GM18507 (cell line): ENCODE measurements at regions not wholly inside any gene's neighbourhood (a gene's known extent, or its start where the extent isn't known, plus 50 kb on each side); places are given as distances from the start of the nearest gene placed in this dataset.

Experiments
- DNase-seq: peaks from one replicate; pipeline ENCODE4 v3.0.0; 2011; ENCODE audit warnings: low read depth; ENCODE audit not compliant: insufficient read length; ENCODE audit errors: extremely low spot score
- FAIRE-seq: peaks from 2 replicates; lab custom pipeline; 2011; peaks lifted over from hg19 to GRCh38; lab: Jason Lieb, UNC

DNA sequence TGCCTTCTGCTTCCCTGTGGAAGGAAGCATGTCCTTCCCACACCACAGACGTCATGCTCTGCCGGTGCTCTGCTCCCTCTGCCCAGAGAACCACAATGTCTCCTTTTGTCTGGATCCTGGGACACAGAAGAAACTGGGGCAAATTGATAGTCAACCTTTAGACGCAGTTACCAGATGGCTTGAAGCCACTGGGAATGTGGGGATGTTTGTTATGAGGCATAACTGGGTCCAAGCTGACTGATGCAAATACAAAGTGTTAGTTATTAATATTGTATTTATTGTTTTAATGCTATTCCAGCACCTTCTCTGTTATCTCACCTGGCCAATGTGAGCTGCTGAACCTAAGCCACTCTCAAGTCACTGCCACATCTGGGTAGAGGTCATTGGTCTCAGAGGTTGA is 322.2 kb downstream of the SHANK2 start:
- DNase-seq (no peak), FAIRE-seq (no peak)

DNA sequence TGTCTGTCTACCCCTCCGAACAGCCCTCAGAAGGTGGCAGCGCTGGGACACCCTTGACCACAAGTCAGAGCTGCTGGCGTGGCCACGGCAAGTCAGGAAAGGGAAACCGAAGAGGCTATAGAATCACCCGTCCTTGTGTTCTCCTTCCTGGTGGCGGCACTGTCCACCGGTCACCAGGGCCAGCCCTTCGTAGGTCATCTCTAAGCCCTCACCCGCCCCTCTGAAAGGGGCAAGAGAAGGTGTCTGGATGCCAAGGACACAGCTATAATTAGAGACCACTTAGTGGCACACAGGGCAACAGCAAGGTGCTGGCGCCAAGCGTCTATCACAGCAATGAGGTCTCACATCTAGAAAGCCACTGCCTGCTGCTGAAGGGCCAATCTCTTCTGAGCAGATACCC is 320.9 kb downstream of the SHANK2 start:
- FAIRE-seq (no peak), DNase-seq (no peak)

DNA sequence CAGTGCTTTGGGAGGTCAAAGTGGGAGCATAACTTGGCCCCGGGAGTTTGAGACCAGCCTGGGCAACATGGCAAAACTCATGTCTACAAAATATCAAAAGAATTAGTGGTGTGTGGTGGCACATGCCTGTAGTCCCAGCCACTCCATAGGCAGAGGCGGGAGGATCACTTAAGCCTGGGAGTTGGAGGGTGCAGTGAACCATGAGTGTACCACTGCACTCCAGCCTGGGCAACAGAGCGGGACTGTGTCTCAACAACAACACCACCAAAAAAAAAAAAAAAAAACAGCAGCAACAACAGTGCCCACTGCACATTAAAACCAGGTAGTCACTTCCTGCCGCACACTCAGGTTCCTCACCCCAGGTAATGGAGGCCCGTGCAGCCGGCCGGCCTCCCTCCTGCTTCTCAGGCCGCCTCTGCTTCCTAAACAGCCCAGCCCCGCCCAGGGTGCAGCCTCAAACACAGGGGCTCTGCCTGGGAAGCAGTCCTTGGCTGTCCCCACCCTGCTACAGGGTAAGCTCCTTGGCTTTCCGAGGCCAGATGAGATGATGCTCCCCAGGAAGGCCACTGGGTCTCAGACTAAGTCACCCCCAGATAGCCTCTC is 318.3 kb downstream of the SHANK2 start:
- DNase-seq (no peak), FAIRE-seq (no peak)

DNA sequence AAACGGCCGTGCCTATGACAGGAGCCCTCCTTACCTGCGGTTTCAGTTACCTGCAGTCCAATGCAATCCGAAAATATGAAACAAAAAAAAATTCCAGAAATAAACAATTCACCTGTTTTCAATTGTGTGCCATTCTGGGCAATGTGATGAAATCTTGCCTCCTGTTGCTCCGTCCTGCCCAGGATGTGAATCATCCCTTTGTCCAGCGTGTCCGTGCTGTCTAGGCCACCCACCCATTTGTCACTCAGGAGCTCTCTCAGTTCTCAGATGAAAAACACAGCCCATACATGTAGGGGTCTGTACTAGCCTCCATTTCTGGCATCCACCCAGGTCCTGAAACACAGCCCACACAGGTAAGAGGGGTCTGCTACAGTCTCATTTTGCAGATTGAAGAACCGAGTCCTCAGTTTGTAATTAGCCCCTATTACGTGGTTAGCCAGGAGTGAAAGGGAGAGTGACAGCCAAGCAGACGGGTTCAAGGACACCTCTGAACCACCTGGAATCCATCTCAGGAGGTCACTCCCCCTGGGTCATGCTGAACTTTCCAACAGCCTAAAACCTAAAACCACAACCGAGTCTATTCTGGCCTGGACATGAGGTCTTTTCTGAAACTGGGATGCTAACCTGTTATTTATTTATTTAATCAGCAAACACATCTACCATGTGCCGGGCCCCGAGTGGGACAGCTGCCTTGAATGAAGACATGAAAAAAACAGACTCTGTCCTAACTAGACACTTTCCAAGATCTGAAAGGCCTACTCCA is 317.2 kb downstream of the SHANK2 start:
- DNase-seq (no peak), FAIRE-seq (no peak)

DNA sequence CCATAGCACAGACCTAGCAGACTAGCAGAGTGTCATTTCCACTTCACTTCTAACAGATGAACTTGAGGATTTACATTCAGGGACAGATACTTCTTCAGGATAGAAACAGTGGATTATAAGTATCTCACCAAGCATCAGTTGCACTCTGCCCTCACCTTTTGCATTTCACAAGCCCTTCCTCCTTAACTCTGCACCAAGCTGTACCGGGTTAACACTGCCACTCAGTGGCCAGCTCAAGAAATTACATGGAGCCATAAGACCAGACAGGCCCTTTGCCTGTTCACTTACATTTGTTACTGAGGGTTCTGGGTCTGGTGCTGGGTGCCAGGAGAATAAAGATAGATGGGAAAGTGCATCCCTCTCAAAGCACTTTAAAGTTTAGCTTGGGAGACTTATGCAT is 309.8 kb downstream of the SHANK2 start:
- no peak for FAIRE-seq
- no peak for DNase-seq

DNA sequence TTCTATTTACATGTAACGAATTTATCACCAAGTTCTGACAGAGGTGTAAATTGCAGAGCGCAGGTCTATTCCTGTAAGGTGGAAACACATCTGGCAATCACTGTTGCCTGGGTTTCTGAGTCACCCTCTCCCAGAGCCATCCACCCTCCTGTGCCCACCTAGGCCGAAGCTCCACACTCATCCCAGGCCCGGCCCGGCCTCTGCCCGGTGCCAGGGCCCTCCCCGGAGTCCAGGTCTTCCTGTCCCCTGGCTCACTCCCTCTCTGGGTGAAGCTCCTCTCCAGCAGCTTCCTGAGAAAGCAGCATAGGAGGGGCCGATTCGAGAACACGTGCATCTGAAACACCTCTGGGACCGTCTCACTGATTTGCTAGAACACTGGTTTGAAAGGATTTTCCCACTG is 308.2 kb downstream of the SHANK2 start:
- DNase-seq (no peak), FAIRE-seq (no peak)

DNA sequence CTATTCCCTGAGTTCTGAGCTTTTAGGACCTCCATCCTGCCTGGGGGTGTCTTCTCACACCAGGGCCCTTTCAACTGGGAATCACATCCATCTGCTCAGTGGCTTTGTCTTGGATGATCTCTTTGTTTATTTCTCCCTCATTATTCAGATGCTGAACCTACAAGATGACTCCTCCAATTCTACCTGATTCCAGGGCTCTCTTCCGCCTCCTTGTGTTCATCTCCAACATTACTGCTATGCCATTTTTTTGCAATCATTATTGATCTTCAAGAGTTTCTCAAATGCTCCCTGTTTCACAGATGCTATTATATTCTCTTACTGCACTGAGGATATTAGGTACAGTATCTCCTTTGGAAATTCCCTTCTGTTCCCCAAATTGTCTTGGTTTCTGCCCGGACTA is 307.7 kb downstream of the SHANK2 start:
- DNase-seq (no peak), FAIRE-seq (no peak)

DNA sequence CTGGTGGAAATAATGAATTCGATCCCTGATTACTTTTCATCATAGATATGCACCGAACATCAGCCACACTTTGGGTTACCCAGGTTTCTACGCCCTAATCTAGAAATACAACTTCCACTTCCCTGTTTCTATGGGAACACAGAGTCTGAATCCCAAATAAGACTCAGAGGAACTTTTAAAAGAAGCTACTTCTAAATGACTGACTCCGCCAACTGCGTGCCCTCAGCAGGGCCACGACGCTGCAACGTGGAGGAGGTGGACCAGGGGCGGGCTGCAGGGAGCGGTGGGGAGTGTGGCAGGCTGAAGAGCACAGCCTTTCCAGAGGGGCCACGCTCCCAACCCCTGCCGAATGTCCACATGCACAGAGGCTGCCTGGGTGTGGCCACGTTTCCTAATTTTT is 304.0 kb downstream of the SHANK2 start:
- FAIRE-seq (no peak), DNase-seq (no peak)

DNA sequence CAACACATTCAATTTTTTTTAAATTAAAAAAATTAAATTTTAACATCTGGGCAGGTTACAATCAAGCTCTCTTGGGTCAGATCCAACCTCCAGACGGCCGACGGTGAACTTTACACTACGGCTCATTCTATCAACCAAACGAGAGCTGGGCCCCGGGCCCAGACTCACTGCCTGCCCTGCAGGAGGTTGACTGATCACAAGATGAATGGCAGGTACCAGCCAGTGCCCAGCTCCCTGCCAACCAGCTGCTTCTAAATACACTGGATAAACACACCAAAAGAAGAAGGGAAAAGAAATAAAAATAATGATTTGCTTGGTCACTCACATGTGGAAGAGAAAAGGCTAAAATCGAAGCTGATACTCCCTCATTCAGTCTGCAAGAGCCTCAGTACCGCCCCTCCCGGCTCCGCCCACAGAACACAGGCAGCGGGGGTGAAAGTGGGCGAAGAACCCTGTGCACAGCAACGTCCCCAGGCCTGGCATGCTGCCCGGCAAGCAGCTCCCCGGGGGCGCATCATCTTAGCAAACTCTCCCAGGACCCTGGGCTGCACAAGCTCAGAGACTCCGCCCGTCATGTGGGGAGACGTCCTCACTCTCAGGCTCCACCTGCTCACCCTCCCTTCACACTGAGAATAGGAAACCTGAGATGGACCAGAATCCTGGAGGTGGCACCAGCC is 303.4 kb downstream of the SHANK2 start:
- DNase-seq, result no peak
- FAIRE-seq, result no peak

DNA sequence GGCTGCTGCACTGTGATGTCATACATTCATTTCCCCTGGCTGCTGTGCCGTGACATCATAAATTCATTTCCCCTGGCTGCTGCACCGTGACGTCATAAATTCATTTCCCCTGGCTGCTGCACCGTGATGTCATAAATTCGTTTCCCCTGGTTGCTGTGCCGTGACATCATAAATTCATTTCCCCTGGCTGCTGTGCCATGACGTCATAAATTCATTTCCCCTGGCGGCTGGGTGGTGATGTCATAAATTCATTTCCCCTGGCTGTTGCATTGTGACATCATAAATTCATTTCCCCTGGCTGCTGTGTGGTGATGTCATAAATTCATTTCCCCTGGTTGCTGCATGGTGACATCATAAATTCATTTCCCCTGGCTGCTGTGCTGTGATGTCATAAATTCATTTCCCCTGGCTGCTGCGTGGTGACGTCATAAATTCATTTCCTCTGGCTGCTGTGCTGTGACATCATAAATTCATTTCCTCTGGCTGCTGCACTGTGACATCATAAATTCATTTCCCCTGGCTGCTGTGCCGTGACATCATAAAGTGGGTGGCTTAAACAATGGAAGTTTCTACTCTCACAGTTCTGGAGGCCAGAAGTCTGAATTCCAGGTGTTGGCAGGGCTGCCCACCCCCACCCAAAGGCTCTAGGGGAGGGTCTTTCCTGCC is 301.1 kb downstream of the SHANK2 start:
- DNase-seq (no peak), FAIRE-seq (no peak)

DNA sequence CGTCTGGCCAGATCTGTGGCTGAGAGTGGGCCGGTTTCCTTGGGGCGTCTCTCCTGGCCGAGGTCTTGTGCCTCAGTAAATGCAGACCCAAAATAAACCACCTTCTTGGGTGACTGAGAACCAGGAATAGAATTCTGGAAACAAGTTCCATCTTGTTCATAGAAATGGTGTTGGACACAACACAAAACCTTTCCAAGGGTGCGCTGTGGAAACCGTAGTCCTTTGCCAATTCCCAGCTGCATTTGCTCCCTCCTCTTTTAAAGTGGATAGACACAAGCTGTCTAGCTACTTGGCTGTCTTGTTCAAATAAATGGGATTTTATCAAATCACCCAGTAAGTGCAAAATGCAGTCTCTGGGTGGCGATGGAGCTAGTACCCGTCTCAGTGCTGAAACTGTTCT is 300.2 kb downstream of the SHANK2 start:
- DNase-seq (no peak), FAIRE-seq (no peak)

DNA sequence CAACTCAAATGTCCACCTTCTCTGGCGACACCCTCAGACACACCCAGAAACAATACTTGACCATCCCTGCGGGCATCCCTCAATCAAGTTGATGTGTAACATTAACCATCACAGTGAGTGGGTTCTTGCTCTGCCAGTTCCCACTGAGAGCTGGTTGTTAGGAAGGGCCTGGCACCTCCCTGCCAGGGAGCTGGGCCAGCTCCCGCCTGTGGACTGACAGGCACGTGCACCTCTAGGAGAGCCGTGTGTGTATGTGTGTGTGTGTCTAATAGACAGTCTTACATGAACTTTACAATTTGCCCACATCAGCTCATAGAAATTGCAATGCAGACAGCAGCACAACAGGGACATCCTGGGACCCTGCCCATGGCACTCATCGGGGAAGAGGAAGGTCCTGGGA is 298.7 kb downstream of the SHANK2 start:
- no peak for DNase-seq
- no peak for FAIRE-seq

DNA sequence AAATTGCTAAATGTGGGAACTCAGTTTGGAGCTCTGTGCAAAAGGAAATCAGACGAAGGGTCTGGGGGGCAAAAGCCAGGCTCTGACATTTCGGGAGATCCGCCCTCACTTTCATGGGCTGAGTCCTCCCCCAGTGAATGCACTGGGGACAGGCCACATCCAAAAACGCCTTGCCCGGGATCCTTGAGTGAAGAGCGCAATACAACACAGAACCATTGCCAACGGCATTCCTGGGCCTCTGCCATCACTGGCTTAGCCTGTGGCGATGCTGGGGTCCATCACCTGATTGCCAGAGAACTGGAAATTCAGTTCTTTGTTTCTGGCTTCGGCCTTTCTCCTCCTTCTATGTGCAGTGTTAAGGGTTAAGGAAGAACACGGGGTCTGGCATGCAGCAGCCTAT is 297.9 kb downstream of the SHANK2 start:
- DNase-seq, result no peak
- no peak for FAIRE-seq
